A549 (cell line): ENCODE measurements at regions not wholly inside any gene's neighbourhood (a gene's known extent, or its start where the extent isn't known, plus 50 kb on each side); places are given as distances from the start of the nearest gene placed in this dataset.

ENCODE experiments used
- ATAC-seq, 2 experiments: fragments of 200-7000 bp in 1 of 2; fragments of >200 bp in 1 of 2; cut with Nextera tagmentation in 1 of 2; cut with Tn5 transposase in 1 of 2; 3 replicates each; pipeline versions ENCODE4 v1.8.0 to v1.9.1; 2018 to 2020; ENCODE audit warnings: mild to moderate bottlenecking in 1 of 2, moderate library complexity in 1 of 2
- CTCF ChIA-PET: fragments of 300-600 bp; sonication (Branson Sonifier 250); formaldehyde crosslinking; extraction: SDS; loops from one replicate; lab custom pipeline; 2021; ENCODE audit warnings: antibody characterized with exemption, inconsistent platforms; lab: Yijun Ruan, JAX
- POLR2A ChIA-PET: fragments of 350-600 bp; formaldehyde crosslinking; extraction: SDS; loops from one replicate; lab custom pipeline; 2021; ENCODE audit warnings: antibody characterized with exemption, inconsistent platforms; lab: Yijun Ruan, JAX
- DNase-seq, 2 experiments: peaks; one replicate each; pipeline versions ENCODE4 v3.0.0 to v3.0.0-alpha.2; 2011 to 2016; ENCODE audit warnings: low read depth in 1 of 2, low spot score in 1 of 2
- FAIRE-seq: peaks from 2 replicates; lab custom pipeline; 2011; peaks lifted over from hg19 to GRCh38; lab: Jason Lieb, UNC
- H3K27ac ChIP-seq, 2 experiments: fragments of >200 bp; sonication (Bioruptor Twin); formaldehyde crosslinking; 3 replicates each; pipeline ENCODE4 v1.5.1; 2016 to 2017
- H3K4me1 ChIP-seq: fragments of >200 bp; sonication (Bioruptor Twin); formaldehyde crosslinking; 3 replicates; pipeline ENCODE4 v1.6.1; 2016
- H3K4me2 ChIP-seq: fragments of >200 bp; sonication (Bioruptor Twin); formaldehyde crosslinking; 3 replicates; pipeline ENCODE4 v1.6.1; 2016
- H3K4me3 ChIP-seq: fragments of >200 bp; sonication (Bioruptor Twin); formaldehyde crosslinking; 3 replicates; pipeline ENCODE4 v1.5.1; 2016
- H3K9me3 ChIP-seq: fragments of >200 bp; sonication (Bioruptor Twin); formaldehyde crosslinking; 3 replicates; pipeline ENCODE4 v1.6.1; 2016
- BCL3 ChIP-seq: fragments of >200 bp; sonication (Bioruptor Twin); formaldehyde crosslinking; IDR thresholded peaks from 3 replicates; pipeline ENCODE4 v1.6.1; 2016
- BHLHE40 ChIP-seq: IDR thresholded peaks from 2 replicates; pipeline ENCODE4 v1.6.1; 2012; ENCODE audit warnings: low read depth, low read length, inconsistent platforms
- CBX2 ChIP-seq: fragments of 200-600 bp; sonication (generic); IDR thresholded peaks from 2 replicates; pipeline ENCODE4 v1.6.1; 2016; ENCODE audit warnings: low read depth, mild to moderate bottlenecking, borderline replicate concordance
- CHD2 ChIP-seq: fragments of 150-350 bp; IDR thresholded peaks from 2 replicates; pipeline ENCODE4 v1.6.1; 2014; ENCODE audit warnings: low read length; ENCODE audit not compliant: partially characterized antibody
- EHF ChIP-seq: fragments of 250-450 bp; sonication (Bioruptor Pico); IDR thresholded peaks from 2 replicates; pipeline ENCODE4 v1.5.0; 2020; ENCODE audit warnings: mild to moderate bottlenecking
- EP300 ChIP-seq, 2 experiments: fragments of >200 bp; sonication (Bioruptor Twin); formaldehyde crosslinking; IDR thresholded peaks; 2 replicates in 1 of 2; 3 replicates in 1 of 2; pipeline ENCODE4 v1.6.1; 2016 to 2017
- ESRRA ChIP-seq: fragments of 150-350 bp; IDR thresholded peaks from 2 replicates; pipeline ENCODE4 v1.6.1; 2014; ENCODE audit warnings: mild to moderate bottlenecking, low read length, borderline replicate concordance
- FOSL2 ChIP-seq, 2 experiments: fragments of 450-650 bp in 1 of 2; fragments of >200 bp in 1 of 2; sonication (Bioruptor Twin) in 1 of 2; formaldehyde crosslinking; IDR thresholded peaks; 2 replicates each; pipeline versions ENCODE4 v1.5.0 to v1.6.1; 2016 to 2020; ENCODE audit warnings: mild to moderate bottlenecking in 1 of 2, moderate library complexity in 1 of 2
- GATA3 ChIP-seq: IDR thresholded peaks from 2 replicates; pipeline ENCODE4 v1.6.1; 2012; ENCODE audit warnings: borderline replicate concordance
- HDAC2 ChIP-seq: fragments of 200-600 bp; sonication (generic); IDR thresholded peaks from 2 replicates; pipeline ENCODE4 v1.6.1; 2016
- HEYL ChIP-seq: fragments of 250-450 bp; sonication (Bioruptor Pico); IDR thresholded peaks from 2 replicates; pipeline ENCODE4 v1.8.0; 2021; ENCODE audit warnings: mild to moderate bottlenecking, moderate library complexity
- HOXA7 ChIP-seq: fragments of 250-450 bp; sonication (Bioruptor Pico); IDR thresholded peaks from 2 replicates; pipeline ENCODE4 v1.5.0; 2020; ENCODE audit warnings: mild to moderate bottlenecking, moderate library complexity
- HOXB5 ChIP-seq: fragments of 250-450 bp; sonication (Bioruptor Pico); IDR thresholded peaks from 2 replicates; pipeline ENCODE4 v1.5.0; 2020; ENCODE audit warnings: mild to moderate bottlenecking, moderate library complexity
- JUNB ChIP-seq: fragments of >200 bp; sonication (Bioruptor Twin); formaldehyde crosslinking; IDR thresholded peaks from 2 replicates; pipeline ENCODE4 v1.6.1; 2016
- KDM1A ChIP-seq: fragments of 200-600 bp; sonication (generic); IDR thresholded peaks from 2 replicates; pipeline ENCODE4 v1.6.1; 2016; ENCODE audit warnings: low read depth, mild to moderate bottlenecking
- MAFK ChIP-seq: fragments of 450-650 bp; IDR thresholded peaks from 2 replicates; pipeline ENCODE4 v1.6.1; 2014; ENCODE audit not compliant: partially characterized antibody
- MAX ChIP-seq: IDR thresholded peaks from 2 replicates; pipeline ENCODE4 v1.6.1; 2012
- NR3C1 ChIP-seq: fragments of >200 bp; sonication (Bioruptor Twin); formaldehyde crosslinking; IDR thresholded peaks from 3 replicates; pipeline ENCODE4 v1.6.1; 2017
- POLR2AphosphoS2 ChIP-seq: conservative IDR thresholded peaks from 2 replicates; pipeline ENCODE4 v1.6.1; 2012; ENCODE audit warnings: low read length, improper control_type of control experiment, inconsistent platforms
- RCOR1 ChIP-seq: fragments of 150-350 bp; IDR thresholded peaks from 2 replicates; pipeline ENCODE4 v1.6.1; 2014; ENCODE audit warnings: antibody characterized with exemption, low read length, low read depth
- SREBF2 ChIP-seq: fragments of 450-650 bp; IDR thresholded peaks from 2 replicates; pipeline ENCODE4 v1.6.1; 2014; ENCODE audit warnings: mild to moderate bottlenecking, moderate library complexity
- TFCP2L1 ChIP-seq: fragments of 250-450 bp; sonication (Bioruptor Pico); IDR thresholded peaks from 2 replicates; pipeline ENCODE4 v1.5.0; 2021; ENCODE audit warnings: mild to moderate bottlenecking
- USF2 ChIP-seq: fragments of 450-650 bp; IDR thresholded peaks from 2 replicates; pipeline ENCODE4 v1.6.1; 2014; ENCODE audit warnings: antibody characterized with exemption
- ZC3H11A ChIP-seq: fragments of 450-650 bp; IDR thresholded peaks from 2 replicates; pipeline ENCODE4 v1.6.1; 2014; ENCODE audit warnings: antibody characterized with exemption, mild to moderate bottlenecking
- ZFP36 ChIP-seq: fragments of 450-650 bp; IDR thresholded peaks from 2 replicates; pipeline ENCODE4 v1.6.1; 2014; ENCODE audit warnings: borderline replicate concordance; ENCODE audit not compliant: partially characterized antibody
- ZSCAN20 ChIP-seq: fragments of 250-450 bp; sonication (Bioruptor Pico); IDR thresholded peaks from 2 replicates; pipeline ENCODE4 v1.8.0; 2022; ENCODE audit warnings: mild to moderate bottlenecking, moderate library complexity
- WGBS: methylation state at CpG from one replicate; pipeline ENCODE4 v1.1.6; 2017; ENCODE audit errors: missing lambda C conversion rate; 5-methylcytosine and 5-hydroxymethylcytosine counted together
- TF ChIP-seq, protein P1 (sequence below): IDR thresholded peaks from 2 replicates; pipeline ENCODE4 v1.6.1; 2012; ENCODE audit warnings: low read depth, borderline replicate concordance
- TF ChIP-seq, protein P2 (sequence below): fragments of >200 bp; sonication (Bioruptor Twin); formaldehyde crosslinking; IDR thresholded peaks from 3 replicates; pipeline ENCODE4 v1.5.1; 2016

- no peak for TF ChIP-seq USF2
- TF ChIP-seq, all 56 proteins: peak for 0
Observed at GRCh38 chr3:40765884-40766283, 241.1 kb downstream of the ZNF621 start (continued).

GRCh38 chr3:40766396-40766795 lies 241.6 kb downstream of the ZNF621 start:
- no peak overlapping the region for H3K4me2 ChIP-seq
- CTCF ChIA-PET: no interaction called here
- H3K4me3 ChIP-seq: no peak overlapping the region
- no peaks in the 10 kb centered on the region for H3K4me1 ChIP-seq
- 41% methylated on average over 2 of the region's 2 CpGs for WGBS
- POLR2A ChIA-PET: no interaction called here
- TF ChIP-seq CBX2: no peak
- H3K9me3 ChIP-seq: no peaks in the 10 kb centered on the region; the same call in 2 of the 3 replicates
- no peak overlapping the region for H3K27ac ChIP-seq
- FAIRE-seq (no peak), ATAC-seq (no peak), DNase-seq (no peak)

DNA sequence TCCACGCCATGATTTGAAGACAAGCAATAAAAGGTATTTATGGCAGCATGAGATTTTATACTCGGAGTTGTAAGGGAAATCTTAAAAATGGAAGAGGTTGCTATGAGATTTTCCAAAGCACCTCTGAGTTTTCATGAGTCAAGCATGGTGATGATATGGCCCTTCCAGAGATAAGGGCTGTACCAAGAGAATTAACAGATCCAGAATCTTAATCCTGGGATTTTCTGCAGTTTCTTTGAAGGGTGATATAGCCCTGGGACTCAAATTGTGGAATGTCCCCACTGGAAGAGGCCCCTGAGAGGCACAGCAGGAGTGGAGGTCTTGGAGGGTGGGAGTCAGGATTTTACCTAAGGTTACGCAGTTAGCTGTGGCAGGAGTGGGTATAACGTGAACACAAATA lies 243.3 kb downstream of the ZNF621 start:
- Histone ChIP-seq H3K4me3 (no peak overlapping the region), H3K9me3 (no peaks in the 10 kb centered on the region), H3K27ac (no peak overlapping the region), H3K4me2 (no peak overlapping the region), H3K4me1 (no peaks in the 10 kb centered on the region)
- CTCF ChIA-PET: no interaction called here
- TF ChIP-seq JUNB: no peak
- TF ChIP-seq GATA3: no peak
- TF ChIP-seq EHF (CRISPR knock-in tag): no peak
- no peak for TF ChIP-seq HOXB5 (CRISPR knock-in tag)
- TF ChIP-seq SREBF2: no peak
- TF ChIP-seq CHD2: no peak
- TF ChIP-seq FOSL2 (IDR thresholded peaks at IDR 0.05): no peak
- TF ChIP-seq FOSL2 (CRISPR knock-in tag; IDR thresholded peaks at IDR 0.05): no peak
- TF ChIP-seq BCL3: no peak
- no peak for TF ChIP-seq POLR2AphosphoS2
- no peak for TF ChIP-seq BHLHE40
- no peak for TF ChIP-seq RCOR1
- no peak for TF ChIP-seq EP300 (IDR thresholded peaks at IDR 0.05)
- no peak for TF ChIP-seq CBX2
- no peak for TF ChIP-seq USF2
- no peak for TF ChIP-seq HDAC2
- TF ChIP-seq ESRRA: no peak
- no peak for TF ChIP-seq MAFK
- TF ChIP-seq MAX: no peak
- TF ChIP-seq ZFP36: no peak
- no peak for TF ChIP-seq ZSCAN20 (CRISPR knock-in tag)
- FAIRE-seq (no peak), ATAC-seq (no peak), DNase-seq (no peak)
- WGBS: 67% methylated on average over 4 of the region's 4 CpGs
- POLR2A ChIA-PET: no interaction called here

DNA sequence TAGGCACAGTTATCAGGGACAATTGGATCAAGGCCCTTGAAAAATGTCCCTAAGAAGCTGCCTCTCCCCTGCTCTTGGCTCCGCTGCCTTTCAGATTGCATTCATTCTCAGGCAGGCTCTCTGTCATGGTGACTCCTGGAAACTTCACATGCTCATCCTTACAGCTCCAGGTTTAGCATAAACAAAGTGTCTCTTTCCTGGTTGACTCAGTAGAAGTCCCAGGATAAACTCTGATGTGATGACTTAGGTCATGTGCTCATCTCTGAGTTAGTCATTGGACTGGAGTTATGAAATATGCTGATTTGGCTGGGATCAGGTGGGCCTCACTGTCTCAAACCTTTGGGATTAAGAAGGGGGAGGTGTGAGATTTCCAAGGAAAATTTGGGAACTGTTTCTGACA lies 243.8 kb downstream of the ZNF621 start:
- 82% methylated on average over 1 of the region's 1 CpG for WGBS
- Histone ChIP-seq H3K27ac (no peak overlapping the region), H3K4me2 (no peak overlapping the region), H3K4me3 (no peak overlapping the region), H3K4me1 (no peaks in the 10 kb centered on the region), H3K9me3 (no peaks in the 10 kb centered on the region)
- peak in 1 of 2 experiments; percentile 12 for DNase-seq
- POLR2A ChIA-PET: no interaction called here
- CTCF ChIA-PET: no interaction called here
- ATAC-seq: no peak; a peak in 1 of 6 replicates
- FAIRE-seq: no peak
- no peak for TF ChIP-seq HOXA7 (CRISPR knock-in tag)
- no peak for TF ChIP-seq KDM1A
- no peak for TF ChIP-seq ZC3H11A
- no peak for TF ChIP-seq FOSL2 (IDR thresholded peaks at IDR 0.05)
- no peak for TF ChIP-seq FOSL2 (CRISPR knock-in tag; IDR thresholded peaks at IDR 0.05)
- TF ChIP-seq HEYL (CRISPR knock-in tag): no peak
- TF ChIP-seq RCOR1: no peak
- no peak for TF ChIP-seq ZFP36
- TF ChIP-seq NR3C1: no peak
- no peak for TF ChIP-seq MAFK
- TF ChIP-seq, protein P1, sequence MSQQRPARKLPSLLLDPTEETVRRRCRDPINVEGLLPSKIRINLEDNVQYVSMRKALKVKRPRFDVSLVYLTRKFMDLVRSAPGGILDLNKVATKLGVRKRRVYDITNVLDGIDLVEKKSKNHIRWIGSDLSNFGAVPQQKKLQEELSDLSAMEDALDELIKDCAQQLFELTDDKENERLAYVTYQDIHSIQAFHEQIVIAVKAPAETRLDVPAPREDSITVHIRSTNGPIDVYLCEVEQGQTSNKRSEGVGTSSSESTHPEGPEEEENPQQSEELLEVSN: no peak
- TF ChIP-seq, protein P2, sequence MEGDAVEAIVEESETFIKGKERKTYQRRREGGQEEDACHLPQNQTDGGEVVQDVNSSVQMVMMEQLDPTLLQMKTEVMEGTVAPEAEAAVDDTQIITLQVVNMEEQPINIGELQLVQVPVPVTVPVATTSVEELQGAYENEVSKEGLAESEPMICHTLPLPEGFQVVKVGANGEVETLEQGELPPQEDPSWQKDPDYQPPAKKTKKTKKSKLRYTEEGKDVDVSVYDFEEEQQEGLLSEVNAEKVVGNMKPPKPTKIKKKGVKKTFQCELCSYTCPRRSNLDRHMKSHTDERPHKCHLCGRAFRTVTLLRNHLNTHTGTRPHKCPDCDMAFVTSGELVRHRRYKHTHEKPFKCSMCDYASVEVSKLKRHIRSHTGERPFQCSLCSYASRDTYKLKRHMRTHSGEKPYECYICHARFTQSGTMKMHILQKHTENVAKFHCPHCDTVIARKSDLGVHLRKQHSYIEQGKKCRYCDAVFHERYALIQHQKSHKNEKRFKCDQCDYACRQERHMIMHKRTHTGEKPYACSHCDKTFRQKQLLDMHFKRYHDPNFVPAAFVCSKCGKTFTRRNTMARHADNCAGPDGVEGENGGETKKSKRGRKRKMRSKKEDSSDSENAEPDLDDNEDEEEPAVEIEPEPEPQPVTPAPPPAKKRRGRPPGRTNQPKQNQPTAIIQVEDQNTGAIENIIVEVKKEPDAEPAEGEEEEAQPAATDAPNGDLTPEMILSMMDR: no peak
- no peak for TF ChIP-seq SREBF2
- TF ChIP-seq TFCP2L1: no peak
- TF ChIP-seq EHF (CRISPR knock-in tag): no peak
